Astrocyte of the cerebellum (primary cell): ENCODE measurements at regions not wholly inside any gene's neighbourhood (a gene's known extent, or its start where the extent isn't known, plus 50 kb on each side); places are given as distances from the start of the nearest gene placed in this dataset.

ENCODE experiments used
- DNase-seq: peaks from one replicate; pipeline ENCODE4 v3.0.0-alpha.2; 2011; ENCODE audit warnings: low read depth
- H3K4me3 ChIP-seq: 2 replicates; pipeline ENCODE4 v1.5.1; 2011; ENCODE audit warnings: mild to moderate bottlenecking, low read depth, low read length, moderate library complexity
- CTCF ChIP-seq: IDR thresholded peaks from 2 replicates; pipeline ENCODE4 v1.5.1; 2012; ENCODE audit warnings: low read length, low read depth, moderate library complexity, mild to moderate bottlenecking; ENCODE audit errors: missing control alignments
- in situ Hi-C: cut with HindIII; loops from 2 replicates; pipeline ENCODE4 v1.10.0; 2017; ENCODE audit warnings: low sequenced_read_pairs

GRCh38 chr20:6629564-6629963, 137.9 kb upstream of the BMP2 start:
- DNase-seq = no peak
- no peak overlapping the region for H3K4me3 ChIP-seq
- TF ChIP-seq CTCF = no peak
- in situ Hi-C loops = no loop called here

- in situ Hi-C loops = no loop called here
- H3K4me3 ChIP-seq = no peak overlapping the region
- TF ChIP-seq CTCF = no peak
- no peak for DNase-seq
These were observed 140.7 kb upstream of the BMP2 start for GRCh38 chr20:6626805-6627204.

GRCh38 chr20:6623989-6624388, 143.5 kb upstream of the BMP2 start:
- no peak overlapping the region for H3K4me3 ChIP-seq
- no peak for DNase-seq
- no peak for TF ChIP-seq CTCF
- in situ Hi-C loops = no loop called here

- in situ Hi-C loops = no loop called here
- TF ChIP-seq CTCF = no peak
- DNase-seq = peak; percentile 54
- H3K4me3 ChIP-seq = no peak overlapping the region
These were observed 145.4 kb upstream of the BMP2 start for GRCh38 chr20:6622041-6622440.

GRCh38 chr20:6618051-6618450, 149.4 kb upstream of the BMP2 start:
- no peak for DNase-seq
- TF ChIP-seq CTCF = no peak
- no peak overlapping the region for H3K4me3 ChIP-seq
- in situ Hi-C loops = no loop called here

GRCh38 chr20:6616421-6616820, 151.1 kb upstream of the BMP2 start:
- TF ChIP-seq CTCF = no peak
- no peak for DNase-seq
- H3K4me3 ChIP-seq = no peak overlapping the region
- in situ Hi-C loops = no loop called here

- DNase-seq = no peak
- TF ChIP-seq CTCF = no peak
- in situ Hi-C loops = no loop called here
- no peak overlapping the region for H3K4me3 ChIP-seq
These were observed 152.7 kb upstream of the BMP2 start for GRCh38 chr20:6614836-6615235.
